Effector memory CD4-positive, alpha-beta T cell (primary cell): ENCODE measurements at regions not wholly inside any gene's neighbourhood (a gene's known extent, or its start where the extent isn't known, plus 50 kb on each side); places are given as distances from the start of the nearest gene placed in this dataset.
A peak's percentile ranks its signal among the peaks of the same experiment; 100 is the strongest.
"Not testable (repeated sequence)": the region's sequence is repeated elsewhere in the genome, so short reads cannot be mapped to it uniquely, and the experiment has no call there.

Experiments used
- DNase-seq, 3 donors: peaks; one replicate each; pipeline ENCODE4 v3.0.0-alpha.2; 2020
- H3K27ac ChIP-seq: 2 replicates; pipeline ENCODE4 v1.7.0; 2013; ENCODE audit warnings: mild to moderate bottlenecking, low read length, moderate library complexity; ENCODE audit not compliant: insufficient read depth, poor library complexity, severe bottlenecking
- H3K27me3 ChIP-seq: replicated peaks from 2 replicates; pipeline ENCODE4 v1.7.0; 2013; ENCODE audit warnings: mild to moderate bottlenecking, low read length; ENCODE audit not compliant: insufficient read depth, control insufficient read depth, poor library complexity, severe bottlenecking
- H3K36me3 ChIP-seq: 2 replicates; pipeline ENCODE4 v1.7.0; 2013; ENCODE audit warnings: mild to moderate bottlenecking, low read length, moderate library complexity; ENCODE audit not compliant: control insufficient read depth, insufficient read depth
- H3K4me1 ChIP-seq: 2 replicates; pipeline ENCODE4 v1.7.0; 2013; ENCODE audit warnings: low read length, mild to moderate bottlenecking; ENCODE audit not compliant: control insufficient read depth, insufficient read depth, poor library complexity, severe bottlenecking
- H3K4me3 ChIP-seq: 2 replicates; pipeline ENCODE4 v1.7.0; 2013; ENCODE audit warnings: low read length, low read depth, mild to moderate bottlenecking; ENCODE audit not compliant: insufficient read depth, poor library complexity, severe bottlenecking
- H3K9me3 ChIP-seq: 2 replicates; pipeline ENCODE4 v1.7.0; 2013; ENCODE audit warnings: mild to moderate bottlenecking, low read length, moderate library complexity; ENCODE audit not compliant: control insufficient read depth

DNA sequence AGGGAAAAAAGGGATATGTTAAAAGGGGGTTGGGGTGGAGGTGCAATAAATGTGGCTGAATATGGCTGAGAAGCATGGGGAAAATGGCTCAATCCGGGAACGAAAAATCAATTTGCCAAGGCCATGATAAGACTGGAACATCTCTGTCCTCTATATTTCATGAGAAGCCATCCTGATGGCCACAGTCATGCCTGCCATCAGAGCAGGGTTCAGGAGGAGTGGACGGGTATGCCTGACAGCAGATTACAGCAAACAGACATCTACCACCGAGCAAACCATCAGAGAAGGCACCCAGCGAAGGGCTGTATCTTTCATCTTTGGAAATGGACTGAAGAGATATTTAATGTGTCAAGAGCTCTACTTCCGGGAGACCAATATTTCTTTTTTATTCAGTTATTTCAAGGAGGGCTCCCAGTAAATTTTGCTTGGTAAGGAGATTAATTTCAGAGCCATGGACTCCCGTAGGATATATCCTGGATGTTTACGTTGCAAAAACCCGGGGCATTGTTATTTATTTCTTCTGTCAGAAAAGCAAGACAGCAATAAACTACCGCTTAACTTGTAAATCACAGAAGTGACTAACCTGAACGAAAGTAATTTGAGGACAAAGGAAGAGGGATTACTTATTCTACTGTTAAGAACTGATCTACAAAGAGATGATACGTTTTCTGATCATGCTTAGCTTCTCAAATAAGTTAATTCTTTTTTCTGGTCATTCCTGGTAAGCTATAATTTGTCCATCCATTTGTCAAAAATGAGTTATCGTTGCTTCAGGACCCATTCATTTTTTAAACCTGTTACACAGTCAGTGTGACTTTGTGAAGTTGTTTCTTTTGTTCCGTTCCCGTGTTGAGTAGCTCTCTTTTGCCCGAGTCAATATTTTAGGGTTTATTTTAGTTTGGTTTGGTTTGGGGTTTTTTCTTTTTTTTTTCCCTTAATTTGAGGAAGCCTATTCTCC, 80.6 kb upstream of the CHD2 start:
- Histone ChIP-seq H3K4me1 (peaks cover 33% of the 10 kb centered on the region), H3K36me3 (no peaks in the 10 kb centered on the region), H3K27me3 (no peaks in the 10 kb centered on the region), H3K27ac (peak overlapping the region; percentile 93), H3K4me3 (peak overlapping the region; percentile 66), H3K9me3 (no peaks in the 10 kb centered on the region)
- no peak for DNase-seq

DNA sequence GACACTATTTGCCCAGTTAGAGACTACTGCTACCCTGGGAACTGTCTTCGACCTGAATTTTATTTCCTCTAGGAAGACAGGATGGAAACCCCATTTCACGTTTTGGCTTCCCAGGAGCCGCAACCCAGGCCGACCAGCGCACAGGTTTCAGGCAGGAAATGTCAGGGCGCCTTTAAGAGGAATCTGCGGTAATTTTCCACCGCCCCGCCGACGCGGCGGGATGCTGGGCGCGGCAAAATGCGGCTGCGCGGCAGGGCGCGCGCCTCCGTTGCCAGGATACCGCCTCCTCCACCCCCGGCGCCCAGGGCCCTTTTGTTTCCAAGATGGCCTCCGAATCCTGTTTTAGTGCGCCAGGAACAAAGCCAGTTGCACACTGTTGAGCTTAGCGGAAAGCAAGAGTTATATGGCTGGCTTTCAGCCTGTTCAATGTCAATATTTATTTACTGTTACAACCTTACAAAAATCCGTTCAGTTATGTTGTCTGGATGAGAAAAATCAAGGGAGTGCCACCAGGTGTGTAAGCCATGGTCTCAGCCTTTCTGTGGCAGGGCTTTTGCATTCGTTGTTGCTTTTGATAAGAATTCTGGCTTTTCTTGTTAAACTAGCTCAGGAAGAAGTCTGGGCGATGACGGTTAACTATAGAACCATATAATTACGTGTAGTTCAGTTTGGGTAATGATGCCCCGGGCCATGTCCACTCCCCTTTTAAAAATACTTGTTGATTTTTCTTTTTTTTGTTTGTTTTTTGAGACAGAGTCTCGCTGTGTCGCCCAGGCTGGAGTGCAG, 79.7 kb upstream of the CHD2 start:
- H3K27me3 ChIP-seq, result no peaks in the 10 kb centered on the region
- peak overlapping the region; percentile 93 for H3K27ac ChIP-seq
- no peaks in the 10 kb centered on the region for H3K9me3 ChIP-seq
- no peaks in the 10 kb centered on the region for H3K36me3 ChIP-seq
- H3K4me3 ChIP-seq, result peak overlapping the region; percentile 66
- DNase-seq, result peak; percentile 76 to 79 (median 79)
- H3K4me1 ChIP-seq, result peaks cover 26% of the 10 kb centered on the region

DNA sequence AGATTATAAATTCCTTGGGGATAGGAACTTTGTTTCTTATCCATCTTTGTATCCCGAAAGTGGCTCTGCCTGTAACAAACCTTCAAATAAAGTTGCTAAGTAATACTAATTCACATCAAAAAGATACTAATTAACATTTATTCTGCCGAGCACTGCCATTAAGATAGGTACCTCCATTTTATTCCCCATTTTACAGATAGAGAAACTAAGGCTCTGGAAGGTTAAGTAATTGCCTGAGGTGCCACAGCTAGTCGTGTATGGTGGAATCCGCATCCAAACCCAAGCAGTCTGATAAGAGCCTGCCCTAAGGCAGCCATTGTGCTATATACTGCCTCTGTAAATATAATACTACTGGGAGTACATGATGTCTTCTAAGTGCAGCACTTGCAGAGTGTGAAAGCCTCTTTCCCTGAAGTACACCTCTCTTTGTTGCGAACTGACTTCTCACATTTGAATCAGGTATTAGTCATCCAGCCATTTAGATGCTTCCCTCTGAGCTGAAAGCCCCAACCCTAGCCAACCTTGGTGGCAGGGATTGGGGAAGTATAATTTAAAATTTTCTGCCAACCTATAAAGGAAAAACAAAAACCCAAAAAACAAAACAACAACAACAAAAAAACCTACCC, 78.5 kb upstream of the CHD2 start:
- no peaks in the 10 kb centered on the region for H3K9me3 ChIP-seq
- DNase-seq, result no peak
- peaks cover 26% of the 10 kb centered on the region for H3K4me1 ChIP-seq
- no peak overlapping the region for H3K4me3 ChIP-seq
- no peak overlapping the region for H3K27ac ChIP-seq
- no peaks in the 10 kb centered on the region for H3K27me3 ChIP-seq
- no peaks in the 10 kb centered on the region for H3K36me3 ChIP-seq

DNA sequence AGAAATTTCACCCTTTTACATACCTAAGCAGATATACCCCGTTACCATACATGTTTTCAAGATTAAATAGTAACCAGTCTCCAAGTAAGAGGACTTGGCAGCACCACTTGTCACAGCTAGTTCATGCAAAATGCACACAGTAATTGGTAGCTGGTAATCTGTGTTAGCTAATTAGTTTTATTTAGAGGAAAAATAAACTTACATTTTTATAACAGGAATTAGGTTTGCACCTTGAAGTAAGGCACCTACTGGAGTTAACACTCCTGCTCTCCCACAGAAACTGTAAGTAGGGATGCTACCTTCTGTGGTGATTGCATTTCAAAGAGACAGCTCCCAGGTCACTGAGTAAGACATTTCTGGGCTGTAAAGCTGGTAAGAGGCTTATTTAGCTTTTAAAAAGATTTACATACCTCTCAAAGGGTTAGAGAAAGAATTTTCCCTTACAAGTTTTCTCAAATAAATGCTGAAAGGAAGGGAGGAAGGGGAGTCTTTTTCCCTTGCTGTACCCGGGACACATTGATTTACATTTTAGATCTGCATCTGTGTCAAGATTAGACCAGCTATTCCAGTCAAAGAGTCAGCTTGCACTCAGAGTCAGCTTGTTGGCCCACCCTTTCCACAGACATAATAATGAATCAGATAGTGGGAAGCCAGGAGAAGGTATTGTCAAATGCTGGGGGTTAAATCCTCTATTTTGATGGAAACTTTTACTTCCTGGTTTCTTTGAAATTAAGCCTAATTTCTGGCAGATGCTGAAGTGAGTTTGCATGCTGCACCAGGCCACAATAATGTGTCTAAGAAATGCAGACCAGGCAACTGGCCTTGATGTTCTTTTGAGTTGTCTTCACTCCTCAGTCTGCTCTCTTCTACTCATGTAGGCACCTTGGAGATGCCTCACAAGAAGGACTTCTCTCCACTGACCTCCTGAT, 77.6 kb upstream of the CHD2 start:
- Histone ChIP-seq H3K27me3 (no peaks in the 10 kb centered on the region), H3K9me3 (no peaks in the 10 kb centered on the region), H3K4me3 (no peak overlapping the region), H3K4me1 (peaks cover 26% of the 10 kb centered on the region), H3K36me3 (no peaks in the 10 kb centered on the region), H3K27ac (peak overlapping the region; percentile 0)
- DNase-seq, result no peak

DNA sequence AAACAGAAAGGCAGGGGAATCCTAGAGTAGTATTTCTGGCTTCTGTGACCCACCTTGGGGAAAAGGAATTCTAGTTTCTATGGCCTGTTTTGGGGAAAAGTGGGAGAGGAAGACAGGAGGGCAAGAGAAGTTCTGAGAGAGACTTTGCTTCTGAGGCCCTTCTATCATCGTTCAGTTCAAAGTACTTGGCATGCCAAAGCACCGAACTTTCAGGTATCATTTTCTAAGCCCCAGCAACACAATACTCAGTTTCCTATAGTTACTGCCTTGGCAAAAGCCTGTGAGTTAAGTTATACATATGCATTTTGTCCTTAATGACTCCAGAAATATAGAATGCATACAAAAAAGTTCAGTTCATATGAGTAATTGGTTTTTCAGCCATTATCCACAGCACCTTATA, 74.1 kb upstream of the CHD2 start:
- no peaks in the 10 kb centered on the region for H3K9me3 ChIP-seq
- H3K27ac ChIP-seq, result no peak overlapping the region
- H3K36me3 ChIP-seq, result no peaks in the 10 kb centered on the region
- peaks cover 17% of the 10 kb centered on the region for H3K4me1 ChIP-seq
- no peaks in the 10 kb centered on the region for H3K27me3 ChIP-seq
- no peak overlapping the region for H3K4me3 ChIP-seq
- no peak for DNase-seq

DNA sequence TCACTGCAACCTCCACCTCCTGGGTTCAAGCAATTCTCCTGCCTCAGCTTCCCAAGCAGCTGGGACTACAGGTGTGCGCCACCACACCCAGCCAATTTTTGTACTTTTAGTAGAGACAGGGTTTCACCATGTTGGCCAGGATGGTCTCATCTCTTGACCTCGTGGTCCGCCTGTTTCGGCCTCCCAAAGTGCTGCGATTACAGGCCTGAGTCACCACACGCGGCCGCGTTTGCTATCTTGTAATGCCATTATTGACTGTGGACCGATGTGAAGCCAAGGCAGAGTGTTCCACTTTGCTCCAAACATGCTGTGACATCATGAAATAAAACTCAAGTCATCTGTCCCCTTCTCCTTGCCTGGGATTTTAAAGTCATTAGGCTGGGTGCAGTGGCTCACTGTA, 72.1 kb upstream of the CHD2 start:
- not testable (repeated sequence) for H3K36me3 ChIP-seq, DNase-seq, H3K9me3 ChIP-seq, H3K4me3 ChIP-seq, H3K27me3 ChIP-seq, H3K27ac ChIP-seq
- peaks cover 28% of the 10 kb centered on the region for H3K4me1 ChIP-seq

DNA sequence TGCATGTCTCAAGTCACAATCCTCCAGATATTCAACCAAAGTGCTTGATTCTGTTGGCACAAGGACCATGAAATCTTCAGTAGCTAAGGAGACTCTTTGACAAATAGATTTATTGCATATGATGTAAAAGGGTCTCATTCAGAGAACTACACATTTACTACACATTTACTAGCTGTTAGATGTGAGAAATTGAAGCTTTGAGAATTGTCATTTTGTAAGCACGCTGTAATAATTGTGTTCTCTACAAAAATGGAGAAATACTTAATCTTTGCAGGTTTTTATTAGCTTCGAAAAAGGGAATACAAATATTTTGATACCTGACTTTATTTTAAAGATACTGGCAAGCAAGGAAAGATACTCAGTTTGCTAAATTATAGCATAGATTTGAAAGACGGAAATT, 70.2 kb upstream of the CHD2 start:
- Histone ChIP-seq H3K4me3 (no peak overlapping the region), H3K9me3 (no peaks in the 10 kb centered on the region), H3K4me1 (peaks cover 33% of the 10 kb centered on the region), H3K27ac (peak overlapping the region; percentile 88), H3K36me3 (no peaks in the 10 kb centered on the region), H3K27me3 (no peaks in the 10 kb centered on the region)
- DNase-seq, result no peak

DNA sequence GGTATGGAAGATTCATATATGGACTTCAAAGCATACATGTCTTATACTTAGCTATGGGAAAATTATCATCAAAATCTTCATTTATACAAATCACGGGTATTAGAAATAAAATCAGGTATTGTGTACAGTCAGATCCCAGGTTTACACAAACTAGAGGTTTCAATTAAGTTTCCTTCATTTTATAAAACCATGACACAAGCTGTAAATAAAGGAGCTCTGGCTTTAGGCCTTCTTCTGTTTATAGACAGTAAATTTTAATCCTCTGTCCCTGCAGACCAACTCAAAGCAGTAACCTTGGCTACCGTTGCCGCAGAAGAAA, 68.8 kb upstream of the CHD2 start:
- no peaks in the 10 kb centered on the region for H3K36me3 ChIP-seq
- peak overlapping the region; percentile 2 for H3K4me3 ChIP-seq
- H3K27me3 ChIP-seq, result no peaks in the 10 kb centered on the region
- DNase-seq, result no peak
- no peaks in the 10 kb centered on the region for H3K9me3 ChIP-seq
- H3K27ac ChIP-seq, result peak overlapping the region; percentile 88
- H3K4me1 ChIP-seq, result peaks cover 33% of the 10 kb centered on the region

DNA sequence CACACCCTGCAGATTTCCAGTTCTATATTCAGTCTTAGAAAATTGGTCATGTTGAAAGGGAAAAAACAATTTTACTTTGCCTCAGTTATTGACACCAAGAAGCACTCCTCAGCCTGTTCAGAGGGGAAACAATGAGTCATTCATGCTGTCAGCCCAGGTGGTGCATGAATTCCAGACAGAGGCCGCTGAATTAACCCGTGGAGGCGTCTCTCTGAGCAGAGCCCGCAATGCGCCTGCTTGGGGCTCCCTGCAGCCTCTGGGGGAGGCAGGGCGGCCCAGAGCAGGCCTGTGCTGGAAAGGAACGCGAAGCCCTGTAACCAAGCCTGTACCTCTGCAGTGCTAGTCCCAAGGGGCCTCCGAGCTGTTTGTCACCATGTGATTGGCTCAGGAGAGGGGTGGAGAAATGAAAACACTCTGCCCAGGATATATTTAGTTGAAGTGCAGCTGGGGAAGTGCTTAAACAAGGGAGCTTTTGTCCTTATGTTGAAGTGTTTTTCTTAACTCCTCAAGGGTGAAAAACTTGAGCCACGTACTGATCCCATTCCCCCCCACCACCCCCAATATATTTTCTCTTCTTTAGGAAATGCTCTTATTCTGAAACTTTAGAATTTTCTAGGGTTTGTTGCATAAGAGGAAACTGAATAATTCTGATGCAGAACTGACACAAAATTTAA, 68.3 kb upstream of the CHD2 start:
- peak overlapping the region; percentile 88 for H3K27ac ChIP-seq
- H3K36me3 ChIP-seq, result no peaks in the 10 kb centered on the region
- no peak overlapping the region for H3K4me3 ChIP-seq
- peaks cover 33% of the 10 kb centered on the region for H3K4me1 ChIP-seq
- DNase-seq, result peak; percentile 75 to 92 (median 83)
- H3K27me3 ChIP-seq, result no peaks in the 10 kb centered on the region
- no peaks in the 10 kb centered on the region for H3K9me3 ChIP-seq
